Psoas muscle (tissue), 7 donors: ENCODE measurements at regions not wholly inside any gene's neighbourhood (a gene's known extent, or its start where the extent isn't known, plus 50 kb on each side); places are given as distances from the start of the nearest gene placed in this dataset.
A peak's percentile ranks its signal among the peaks of the same experiment; 100 is the strongest.

Experiments
- ATAC-seq, 4 donors: fragments of 200-7000 bp; cut with Tn5 transposase; one replicate each; pipeline ENCODE4 v1.9.1; 2020; ENCODE audit warnings: moderate library complexity in 3 of 4, mild to moderate bottlenecking in 2 of 4
- DNase-seq, 2 donors: peaks; one replicate each; pipeline ENCODE4 v3.0.0-alpha.2; 2020
- H3K27ac ChIP-seq: fragments of 200-600 bp; one replicate; pipeline ENCODE4 v1.8.0; 2022
- H3K27me3 ChIP-seq, 3 donors: fragments of 200-600 bp in 1 of 3; one replicate each; pipeline versions ENCODE4 v1.6.1 to v1.8.0; 2013 to 2022; ENCODE audit warnings: low read length in 2 of 3, mild to moderate bottlenecking in 2 of 3, moderate library complexity in 1 of 3; ENCODE audit not compliant: insufficient read depth in 3 of 3
- H3K36me3 ChIP-seq, 2 donors: fragments of 200-600 bp in 1 of 2; one replicate each; pipeline versions ENCODE4 v1.6.1 to v1.8.0; 2013 to 2022; ENCODE audit warnings: low read depth in 1 of 2, mild to moderate bottlenecking in 1 of 2, moderate library complexity in 1 of 2; ENCODE audit not compliant: insufficient read depth in 1 of 2
- H3K4me1 ChIP-seq: fragments of 200-600 bp; one replicate; pipeline ENCODE4 v1.8.0; 2022
- H3K4me3 ChIP-seq: fragments of 200-600 bp; one replicate; pipeline ENCODE4 v1.8.0; 2022; ENCODE audit warnings: mild to moderate bottlenecking
- H3K9me3 ChIP-seq: fragments of 200-600 bp; one replicate; pipeline ENCODE4 v1.8.0; 2022
- WGBS, 3 donors: extraction: QIAGEN DNeasy Blood & Tissue Kit; methylation state at CpG; one replicate each; pipeline versions ENCODE4 v1.1.6 to v1.1.7; 2013; 5-methylcytosine and 5-hydroxymethylcytosine counted together
- intact Hi-C, 2 donors: fragments of 100-400 bp; cut with DNase I; formaldehyde crosslinking; loops; one replicate each; pipeline versions ENCODE4 v1.11.0 to v1.14.2; 2022
- TF ChIP-seq, protein P1 (sequence below): fragments of 200-600 bp; IDR thresholded peaks from one replicate; pipeline ENCODE4 v1.8.0; 2022; ENCODE audit warnings: antibody characterized with exemption
- donor health status: healthy with polysubstance abuse.
- donor health status: DM: no; HTN: no; CAD: no; lungs with moderate emphysema.
- donor health status: Bipolar disorder and iron deficiency.
- donor health status: healthy.
- donor health status: DM: yes; HTN: yes; CAD: no.
- donor health status: DM: no; HTN: no; CAD: no.
- donor health status: DM: yes; HTN: yes; CAD: no.

DNA sequence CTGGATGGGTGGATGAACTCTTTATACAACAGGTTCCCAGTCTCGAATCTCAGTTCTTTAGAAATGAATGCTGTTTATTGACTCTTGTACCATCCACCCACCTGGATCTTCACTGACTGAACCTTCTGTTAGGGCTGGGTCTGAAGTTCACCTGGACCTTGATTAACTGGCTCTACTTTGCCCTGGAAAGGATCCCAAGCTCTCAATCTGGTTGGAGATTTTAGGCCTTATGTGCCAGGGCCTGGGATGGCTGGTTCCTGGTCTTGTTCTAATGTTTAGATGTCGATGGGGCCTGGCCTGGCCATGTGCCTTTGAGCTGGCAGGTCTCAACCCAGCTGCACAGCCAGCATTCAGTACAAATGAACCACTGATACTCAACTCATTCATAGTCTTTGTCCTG lies 76.5 kb upstream of the MED13L start:
- TF ChIP-seq, protein P1, sequence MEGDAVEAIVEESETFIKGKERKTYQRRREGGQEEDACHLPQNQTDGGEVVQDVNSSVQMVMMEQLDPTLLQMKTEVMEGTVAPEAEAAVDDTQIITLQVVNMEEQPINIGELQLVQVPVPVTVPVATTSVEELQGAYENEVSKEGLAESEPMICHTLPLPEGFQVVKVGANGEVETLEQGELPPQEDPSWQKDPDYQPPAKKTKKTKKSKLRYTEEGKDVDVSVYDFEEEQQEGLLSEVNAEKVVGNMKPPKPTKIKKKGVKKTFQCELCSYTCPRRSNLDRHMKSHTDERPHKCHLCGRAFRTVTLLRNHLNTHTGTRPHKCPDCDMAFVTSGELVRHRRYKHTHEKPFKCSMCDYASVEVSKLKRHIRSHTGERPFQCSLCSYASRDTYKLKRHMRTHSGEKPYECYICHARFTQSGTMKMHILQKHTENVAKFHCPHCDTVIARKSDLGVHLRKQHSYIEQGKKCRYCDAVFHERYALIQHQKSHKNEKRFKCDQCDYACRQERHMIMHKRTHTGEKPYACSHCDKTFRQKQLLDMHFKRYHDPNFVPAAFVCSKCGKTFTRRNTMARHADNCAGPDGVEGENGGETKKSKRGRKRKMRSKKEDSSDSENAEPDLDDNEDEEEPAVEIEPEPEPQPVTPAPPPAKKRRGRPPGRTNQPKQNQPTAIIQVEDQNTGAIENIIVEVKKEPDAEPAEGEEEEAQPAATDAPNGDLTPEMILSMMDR: no peak
- H3K27ac ChIP-seq: no peak overlapping the region
- ATAC-seq: no peak
- no peak overlapping the region for H3K4me3 ChIP-seq
- H3K27me3 ChIP-seq: no peaks in the 10 kb centered on the region
- intact Hi-C loops: no loop called here
- no peak for DNase-seq
- H3K9me3 ChIP-seq: no peaks in the 10 kb centered on the region
- WGBS, 3 donors: 72 to 89% (median 88%) methylated on average over 2 of the region's 2 CpGs
- H3K4me1 ChIP-seq: peaks cover 7% of the 10 kb centered on the region
- H3K36me3 ChIP-seq: no peaks in the 10 kb centered on the region

DNA sequence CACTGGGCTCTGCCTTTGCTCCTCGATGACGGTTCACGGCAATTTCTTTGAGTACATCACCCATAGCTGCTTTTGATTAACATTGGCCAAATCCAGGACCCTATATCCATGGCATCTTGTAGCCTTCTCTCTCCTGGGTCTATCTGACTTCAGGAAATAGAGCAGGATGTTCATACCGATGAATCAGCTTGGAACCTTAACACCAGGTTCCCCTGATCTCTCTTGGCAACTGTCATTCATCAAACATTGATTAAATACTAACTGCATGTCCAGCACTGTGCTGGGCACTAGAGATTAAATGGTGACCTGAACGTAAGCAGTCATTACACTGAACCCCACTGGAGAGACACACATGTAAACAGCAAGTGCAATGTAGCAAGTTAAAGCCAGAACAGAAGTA lies 77.0 kb upstream of the MED13L start:
- TF ChIP-seq, protein P1: no peak
- Histone ChIP-seq H3K36me3 (no peaks in the 10 kb centered on the region), H3K27ac (no peak overlapping the region), H3K4me1 (peaks cover 9% of the 10 kb centered on the region), H3K27me3 (no peaks in the 10 kb centered on the region), H3K4me3 (no peak overlapping the region), H3K9me3 (no peaks in the 10 kb centered on the region)
- intact Hi-C loops: no loop called here
- 91 to 92% (median 92%) methylated on average over 5 of the region's 5 CpGs for WGBS, 3 donors
- ATAC-seq (no peak), DNase-seq (no peak)

DNA sequence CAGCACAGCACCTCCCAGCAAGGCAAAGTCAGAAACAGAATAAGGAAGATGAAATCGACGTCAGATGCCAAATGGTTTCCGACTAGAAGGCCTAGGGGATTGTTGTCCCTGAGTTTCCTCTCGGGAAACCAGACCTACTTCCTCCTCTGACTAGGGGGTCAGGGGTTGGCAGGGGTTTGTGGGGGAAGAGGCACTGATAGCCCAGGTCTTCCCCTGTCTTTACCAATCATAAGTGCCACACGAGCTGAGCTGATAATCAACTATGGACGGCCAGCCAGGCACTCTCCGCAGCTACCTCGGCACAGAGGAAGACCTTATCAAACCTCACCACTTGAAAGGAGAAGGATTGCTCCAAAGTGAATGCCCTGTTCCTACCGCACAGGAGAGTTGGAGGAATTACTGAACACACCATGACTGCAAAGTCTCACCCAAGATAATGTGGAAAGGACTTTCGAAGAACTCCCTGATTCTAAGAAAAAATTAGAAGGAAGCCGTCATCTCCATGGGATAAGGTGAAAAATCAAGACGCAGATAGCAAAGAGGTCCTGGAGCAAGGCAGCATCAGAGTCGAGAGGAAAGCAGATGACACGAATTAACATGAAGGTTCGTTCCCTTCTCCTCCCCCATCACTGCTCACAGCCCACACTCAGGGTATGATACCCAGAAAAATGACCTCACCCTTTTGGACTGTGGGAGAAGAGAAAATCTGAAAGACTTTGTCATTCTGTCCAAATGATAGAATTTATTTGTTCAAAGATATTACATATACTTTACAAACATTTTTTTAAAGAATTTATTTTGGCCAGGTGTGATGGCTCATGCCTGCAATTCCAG lies 77.7 kb upstream of the MED13L start:
- no peaks in the 10 kb centered on the region for H3K36me3 ChIP-seq
- H3K9me3 ChIP-seq: no peaks in the 10 kb centered on the region
- TF ChIP-seq, protein P1: no peak
- H3K4me1 ChIP-seq: peaks cover 15% of the 10 kb centered on the region
- no peaks in the 10 kb centered on the region for H3K27me3 ChIP-seq
- no peak for ATAC-seq
- intact Hi-C loops: loop anchor here in 1 of 2 donors (5.0 kb wide), 1 partner anchor 73 kb away; no protein-coding TSS in a partner anchor
- DNase-seq: no peak
- no peak overlapping the region for H3K4me3 ChIP-seq
- H3K27ac ChIP-seq: no peak overlapping the region
- 82 to 85% (median 83%) methylated on average over 15 of the region's 15 CpGs for WGBS, 3 donors

DNA sequence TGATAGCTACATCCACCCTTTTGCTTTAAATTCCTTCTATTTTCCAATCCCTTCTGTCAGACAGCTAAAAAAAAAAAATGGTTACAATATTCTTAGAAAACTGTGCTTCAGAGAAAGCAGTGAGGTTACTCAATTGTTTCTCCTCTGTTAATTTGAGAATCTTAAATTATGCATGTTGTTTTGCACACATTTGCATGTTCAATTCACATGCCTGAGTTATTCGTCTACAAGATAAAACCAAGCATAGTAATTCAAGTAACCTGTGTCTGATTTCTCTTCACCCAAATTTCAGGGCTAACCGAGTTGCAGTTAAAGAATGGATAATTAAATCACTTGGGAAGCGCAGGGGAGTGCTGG lies 81.0 kb upstream of the MED13L start:
- Histone ChIP-seq H3K27ac (peak overlapping the region; percentile 72), H3K27me3 (no peaks in the 10 kb centered on the region), H3K9me3 (no peaks in the 10 kb centered on the region), H3K4me3 (peak overlapping the region; percentile 49), H3K4me1 (peaks cover 31% of the 10 kb centered on the region), H3K36me3 (no peaks in the 10 kb centered on the region)
- WGBS, 3 donors: 18 to 46% (median 30%) methylated on average over 3 of the region's 3 CpGs
- TF ChIP-seq, protein P1: no peak
- intact Hi-C loops: loop anchor here in 1 of 2 donors (5.0 kb wide), 1 partner anchor 76 kb away; no protein-coding TSS in a partner anchor
- no peak for ATAC-seq
- no peak for DNase-seq
